GM18498 (cell line): ENCODE measurements at regions not wholly inside any gene's neighbourhood (a gene's known extent, or its start where the extent isn't known, plus 50 kb on each side); places are given as distances from the start of the nearest gene placed in this dataset.
A peak's percentile ranks its signal among the peaks of the same experiment; 100 is the strongest.
"Not testable (repeated sequence)": the region's sequence is repeated elsewhere in the genome, so short reads cannot be mapped to it uniquely, and the experiment has no call there.

Source experiments
- ATAC-seq: cut with Tn5 transposase; IDR thresholded peaks from one replicate; pipeline ENCODE4 v1.9.1; 2021; ENCODE audit warnings: mild to moderate bottlenecking, moderate library complexity; ENCODE audit not compliant: unreplicated experiment

GRCh38 chr5:116959843-116960242, 385.2 kb upstream of the SEMA6A start:
- no peak for ATAC-seq

GRCh38 chr5:116953251-116953930, 378.8 kb upstream of the SEMA6A start:
- ATAC-seq = no peak

DNA sequence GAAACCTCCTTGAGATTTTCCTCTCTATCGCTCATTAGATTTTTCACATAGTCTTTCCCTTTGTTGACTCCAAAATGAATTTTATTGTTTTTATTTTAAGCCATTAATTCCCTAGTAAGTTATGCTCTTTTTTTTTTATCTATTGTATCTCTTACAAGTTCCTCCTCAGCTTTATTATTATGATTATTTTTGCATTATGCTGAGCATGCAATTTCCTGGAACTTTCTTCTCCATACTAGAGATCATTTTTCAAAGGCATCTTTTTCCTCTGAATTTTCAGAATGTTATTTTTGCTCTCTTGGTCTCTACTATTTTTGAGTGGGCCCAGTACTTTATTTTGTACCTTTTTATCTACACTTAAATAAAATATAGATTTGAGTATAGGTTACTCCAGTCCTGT, 376.6 kb upstream of the SEMA6A start:
- no peak for ATAC-seq

DNA sequence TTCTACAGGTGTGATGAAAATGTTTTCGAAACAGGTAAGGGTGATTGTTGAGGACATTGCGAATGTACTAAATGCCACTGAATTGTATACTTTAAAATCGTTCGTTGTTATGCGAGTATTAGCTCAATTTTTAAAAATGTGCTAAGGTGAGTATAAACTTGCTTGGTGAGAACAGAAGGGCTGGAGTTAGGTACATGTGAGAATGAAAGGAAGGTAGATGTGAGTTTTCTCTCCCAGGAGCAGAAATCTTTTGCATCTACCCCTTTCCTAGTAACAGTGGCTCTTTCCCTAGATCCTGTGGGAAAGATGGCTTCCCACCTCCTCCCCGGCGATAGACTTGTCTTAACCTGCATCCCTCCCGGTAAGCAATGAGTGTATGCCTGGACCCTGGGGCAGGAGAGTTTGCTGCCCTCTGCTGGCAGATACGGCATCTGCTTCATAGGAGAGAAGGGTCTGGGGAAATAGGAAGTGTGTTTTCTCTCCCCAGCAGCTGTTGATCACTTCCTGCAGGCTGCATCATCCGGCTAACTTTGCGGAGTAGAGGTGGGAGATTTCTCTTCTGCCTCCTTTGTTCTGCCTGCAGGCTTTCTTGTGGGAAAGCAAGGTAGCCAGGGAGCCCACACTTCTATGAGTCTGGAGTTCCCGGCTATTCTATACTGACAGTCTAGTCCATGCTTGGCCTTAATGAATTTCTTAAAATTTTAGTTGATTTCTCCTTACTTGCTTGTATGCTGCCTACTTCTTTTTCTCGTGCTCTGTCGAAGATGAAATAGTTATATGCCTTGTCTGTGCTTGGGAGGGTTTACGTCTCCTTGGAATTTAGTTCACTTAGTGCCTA, 373.3 kb upstream of the SEMA6A start:
- ATAC-seq = peak; percentile 100

DNA sequence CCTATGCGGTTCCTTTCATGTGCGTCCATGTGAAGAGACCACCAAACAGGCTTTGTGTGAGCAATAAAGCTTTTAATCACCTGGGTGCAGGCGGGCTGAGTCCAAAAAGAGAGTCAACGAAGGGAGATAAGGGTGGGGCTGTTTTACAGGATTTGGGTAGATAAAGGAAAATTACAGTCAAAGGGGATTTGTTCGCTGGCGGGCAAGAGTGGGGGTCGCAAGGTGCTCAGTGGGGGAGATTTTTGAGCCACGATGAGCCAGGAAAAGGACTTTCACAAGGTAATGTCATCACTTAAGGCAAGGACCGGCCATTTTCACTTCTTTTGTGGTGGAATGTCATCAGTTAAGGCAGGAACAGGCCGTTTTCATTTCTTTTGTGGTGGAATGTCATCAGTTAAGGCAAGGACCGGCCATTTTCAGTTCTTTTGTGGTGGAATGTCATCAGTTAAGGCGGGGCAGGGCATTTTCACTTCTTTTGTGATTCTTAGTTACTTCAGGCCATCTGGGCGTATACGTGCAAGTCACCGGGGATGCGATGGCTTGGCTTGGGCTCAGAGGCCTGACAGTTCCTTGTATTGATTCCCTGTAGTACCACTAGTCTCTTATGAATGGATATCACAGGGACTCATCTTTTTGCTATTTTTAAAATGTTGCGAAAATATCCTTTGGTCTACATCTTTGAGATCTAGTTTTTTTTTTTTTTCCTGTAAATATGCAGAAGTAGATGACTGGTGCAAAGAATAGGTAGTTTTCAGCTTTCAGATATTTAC, 371.2 kb upstream of the SEMA6A start:
- not testable (repeated sequence) for ATAC-seq

DNA sequence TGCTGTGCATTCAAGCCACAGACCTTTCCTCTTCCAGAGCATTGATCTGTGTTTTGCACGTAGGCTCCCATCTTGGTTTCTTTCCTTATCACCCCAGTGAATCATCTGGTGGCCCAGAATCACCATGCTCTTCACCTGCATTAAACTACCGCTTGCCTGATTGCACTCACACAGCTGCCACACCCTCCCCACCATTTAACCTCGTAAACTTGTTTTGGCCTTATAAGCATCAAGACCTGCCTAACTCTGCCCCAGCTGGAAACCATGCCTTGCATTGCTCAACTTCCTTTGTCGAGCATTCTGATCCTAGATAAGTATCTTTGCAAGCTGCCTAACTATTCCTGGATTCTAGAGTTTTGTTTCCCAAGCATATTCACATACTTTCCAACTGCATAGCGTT, 369.6 kb upstream of the SEMA6A start:
- ATAC-seq = no peak

- ATAC-seq = no peak
Observed at GRCh38 chr5:116942622-116943021, 368.0 kb upstream of the SEMA6A start.

- ATAC-seq = no peak
Observed at GRCh38 chr5:116939641-116940040, 365.0 kb upstream of the SEMA6A start.

DNA sequence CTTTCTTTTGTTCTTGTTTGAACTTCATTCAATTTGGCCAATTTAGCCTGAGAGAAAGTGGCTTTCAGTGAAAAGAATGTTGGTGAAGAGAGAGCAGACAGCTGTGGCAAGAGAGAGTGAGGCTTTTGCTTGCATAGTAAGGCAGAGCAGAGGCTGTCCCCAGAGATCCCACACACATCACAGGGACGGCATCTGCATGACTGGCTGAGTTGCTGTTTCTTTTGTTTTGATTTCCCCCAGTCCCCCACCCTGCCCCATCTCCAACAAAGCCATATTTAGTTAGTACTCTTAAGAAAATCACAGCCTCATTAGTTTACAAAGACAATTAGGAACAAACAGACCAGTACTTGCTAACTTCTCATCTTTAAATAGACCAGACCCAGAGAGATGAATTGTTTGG, 363.9 kb upstream of the SEMA6A start:
- no peak for ATAC-seq

- no peak for ATAC-seq
Observed at GRCh38 chr5:116935561-116936162, 361.0 kb upstream of the SEMA6A start.

DNA sequence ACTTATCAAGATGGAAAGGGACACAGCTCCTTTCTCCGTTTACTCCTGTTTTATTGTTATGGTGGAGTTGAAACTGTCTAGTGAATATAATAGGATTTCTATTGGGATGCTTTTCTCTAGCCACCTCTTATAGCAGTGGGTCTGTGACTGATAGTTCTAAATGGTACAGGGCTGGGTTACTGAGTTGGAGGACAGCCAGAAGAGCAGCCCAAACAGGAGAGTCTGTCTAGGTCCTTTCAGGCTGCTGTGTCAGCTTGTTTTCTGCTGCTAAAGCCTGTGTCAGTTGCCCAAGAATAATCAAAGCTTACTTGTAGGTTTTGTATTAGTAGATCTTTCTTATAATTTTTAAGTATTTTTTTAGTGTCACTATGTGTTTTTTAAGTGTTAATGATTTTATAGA, 356.0 kb upstream of the SEMA6A start:
- no peak for ATAC-seq

DNA sequence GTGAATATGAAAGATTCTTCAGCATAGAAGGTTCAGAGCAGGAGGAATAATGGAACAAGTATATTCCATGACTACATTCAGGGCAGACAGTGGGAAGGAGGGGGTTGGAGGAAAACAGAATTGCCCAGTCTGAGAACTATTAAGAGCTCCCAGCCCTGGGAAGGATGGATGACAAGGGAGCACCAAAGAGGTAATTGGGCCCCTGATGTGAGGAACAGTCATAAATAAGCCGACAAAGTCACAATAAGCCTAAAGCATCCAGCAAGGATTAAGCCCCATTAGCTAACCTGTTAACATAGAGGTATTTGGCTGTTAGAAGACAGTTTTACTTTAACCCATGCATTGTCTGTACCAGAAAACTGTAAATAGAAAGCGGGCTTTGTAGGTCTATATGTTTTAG, 348.7 kb upstream of the SEMA6A start:
- ATAC-seq = no peak

DNA sequence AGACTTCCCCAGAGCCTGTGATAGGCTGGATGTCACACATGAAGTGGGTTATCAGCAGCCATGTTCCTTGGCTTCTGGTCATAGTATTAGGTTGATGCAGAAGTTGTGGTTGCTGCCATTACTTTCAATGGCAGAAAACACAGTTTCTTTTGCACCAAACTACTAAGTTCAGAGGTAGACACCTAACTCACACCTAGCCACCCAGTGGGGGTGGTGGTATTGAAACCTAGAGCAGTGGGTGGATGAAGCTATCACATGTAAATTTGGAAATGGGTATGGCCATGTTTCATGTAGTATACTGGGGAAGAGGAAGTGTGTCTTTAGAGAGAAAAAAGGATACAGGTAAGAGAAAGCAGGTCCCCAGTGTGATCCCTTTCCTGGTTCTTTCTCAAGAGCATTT, 347.9 kb upstream of the SEMA6A start:
- peak; percentile 96 for ATAC-seq

GRCh38 chr5:116914869-116915504, 340.4 kb upstream of the SEMA6A start:
- ATAC-seq = no peak

DNA sequence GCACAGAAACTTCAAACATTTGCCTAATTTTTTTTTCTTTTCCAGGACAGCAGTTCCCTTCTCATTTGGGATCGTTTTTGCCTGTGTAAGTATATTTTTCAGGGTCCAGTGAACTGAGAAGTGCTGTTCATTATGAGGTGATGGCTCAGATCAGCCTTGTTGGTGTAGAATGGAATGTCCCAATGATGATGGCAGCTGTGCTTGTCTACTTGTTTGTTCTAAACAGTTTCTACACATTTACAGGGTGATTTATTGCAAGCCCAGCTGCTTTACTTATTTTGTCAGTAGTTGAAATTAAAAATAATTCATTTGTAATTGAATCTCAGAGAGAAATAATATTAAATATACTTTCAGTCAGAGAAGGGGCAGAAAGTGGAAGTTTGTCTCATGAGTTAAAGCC, 337.6 kb upstream of the SEMA6A start:
- no peak for ATAC-seq

GRCh38 chr5:116911074-116911473, 336.5 kb upstream of the SEMA6A start:
- no peak for ATAC-seq

- peak; percentile 76 for ATAC-seq
Observed at GRCh38 chr5:116908537-116908936, 333.9 kb upstream of the SEMA6A start.

DNA sequence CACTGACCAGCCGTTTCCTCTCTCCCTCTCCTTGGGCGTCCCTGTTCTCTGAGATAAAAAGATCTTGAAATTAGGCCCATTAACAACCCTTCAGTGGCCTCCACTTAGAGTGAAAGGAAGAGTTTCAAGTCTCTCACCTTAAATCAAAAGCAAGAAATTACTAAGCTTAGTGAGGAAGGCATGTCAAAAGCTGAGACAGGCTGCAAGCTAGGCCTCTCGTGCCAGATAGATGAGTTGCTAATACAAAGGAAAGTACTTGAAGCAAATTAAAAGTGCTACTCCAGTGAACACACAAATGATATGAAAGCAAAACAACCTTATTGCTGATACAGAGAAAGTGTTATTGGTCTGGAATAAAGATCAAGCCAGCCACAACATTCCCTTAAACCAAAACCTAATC, 331.3 kb upstream of the SEMA6A start:
- ATAC-seq = no peak

DNA sequence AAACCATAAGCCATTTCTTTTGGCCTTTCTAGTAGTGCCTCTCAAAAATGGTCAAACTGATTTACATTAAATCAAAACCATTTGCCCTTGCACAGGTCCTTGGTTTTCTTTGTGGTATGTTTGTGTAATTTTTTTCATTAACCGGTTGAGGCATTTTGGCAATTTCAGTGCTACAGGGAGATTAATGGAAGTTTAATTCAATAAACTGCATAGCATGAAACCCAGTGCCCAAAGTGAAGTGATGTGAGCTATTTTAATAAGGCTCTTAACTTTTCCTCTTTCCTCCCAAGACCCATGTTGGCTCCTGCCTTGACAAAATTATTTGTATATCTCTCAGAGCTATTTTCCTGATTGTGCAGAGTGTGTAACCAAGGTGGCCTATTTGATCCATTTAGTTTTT, 326.2 kb upstream of the SEMA6A start:
- ATAC-seq = no peak

DNA sequence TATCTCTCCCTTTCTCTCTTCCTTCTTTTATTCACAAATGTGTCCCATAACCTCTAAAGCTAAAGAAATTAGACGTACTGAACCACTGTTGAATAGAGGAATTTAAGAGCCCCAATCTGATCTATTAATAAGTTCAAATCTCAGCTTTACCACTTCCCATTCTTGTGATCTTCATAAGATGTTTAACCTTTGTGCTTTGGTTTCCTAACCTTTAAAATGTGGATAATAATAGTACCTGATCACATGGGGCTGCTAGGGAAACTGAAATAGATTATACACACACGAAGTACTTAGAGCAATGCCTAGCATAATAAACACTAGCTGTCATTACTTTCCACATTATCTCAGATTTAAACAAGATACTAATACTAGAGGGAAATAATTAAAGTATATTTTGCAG, 324.3 kb upstream of the SEMA6A start:
- no peak for ATAC-seq

GRCh38 chr5:116897291-116897690, 322.7 kb upstream of the SEMA6A start:
- ATAC-seq = no peak
